IMR-90 (cell line): ENCODE measurements at regions not wholly inside any gene's neighbourhood (a gene's known extent, or its start where the extent isn't known, plus 50 kb on each side); places are given as distances from the start of the nearest gene placed in this dataset.

ENCODE experiments used
- ATAC-seq: fragments of 200-7000 bp; cut with Tn5 transposase; 2 replicates; pipeline ENCODE4 v1.9.1; 2020; ENCODE audit warnings: low read depth, mild to moderate bottlenecking, moderate library complexity
- BruUV-seq: library from RNA; stranded (reverse); fragments of 400-500 nt; replicated peaks from 2 replicates; lab custom pipeline; 2021; lab: Mats Ljungman, UMichigan
- CTCF ChIA-PET: fragments of 300-600 bp; formaldehyde crosslinking; extraction: SDS; loops from one replicate; lab custom pipeline; 2021; ENCODE audit warnings: antibody characterized with exemption; lab: Yijun Ruan, JAX
- POLR2A ChIA-PET: fragments of 300-600 bp; sonication (Branson Sonifier 250); formaldehyde crosslinking; loops from one replicate; lab custom pipeline; 2022; ENCODE audit warnings: antibody characterized with exemption; ENCODE audit not compliant: unreplicated experiment; lab: Charles Lee
- DNase-seq: peaks from one replicate; pipeline ENCODE4 v3.0.0; 2013
- H2AFZ ChIP-seq: replicated peaks from 2 replicates; pipeline ENCODE3; 2013; ENCODE audit warnings: low read length, mild to moderate bottlenecking; ENCODE audit not compliant: poor library complexity
- H2AK5ac ChIP-seq: 2 replicates; pipeline ENCODE4 v1.6.1; 2013; ENCODE audit warnings: low read depth, low read length, inconsistent platforms
- H2AK9ac ChIP-seq: replicated peaks from 2 replicates; pipeline ENCODE3; 2013; ENCODE audit warnings: mild to moderate bottlenecking, low read depth, low read length, moderate library complexity; ENCODE audit not compliant: poor library complexity
- H2BK120ac ChIP-seq: 2 replicates; pipeline ENCODE4 v1.6.1; 2013; ENCODE audit warnings: low read depth, low read length, inconsistent platforms
- H2BK15ac ChIP-seq: 3 replicates; pipeline ENCODE4 v1.6.1; 2013; ENCODE audit warnings: low read depth, low read length, inconsistent platforms
- H2BK20ac ChIP-seq: 2 replicates; pipeline ENCODE4 v1.6.1; 2013; ENCODE audit warnings: low read depth, mild to moderate bottlenecking, inconsistent platforms, low read length, moderate library complexity
- H2BK5ac ChIP-seq: 2 replicates; pipeline ENCODE4 v1.6.1; 2013; ENCODE audit warnings: mild to moderate bottlenecking, low read depth, low read length, inconsistent platforms; ENCODE audit not compliant: poor library complexity, severe bottlenecking
- H3K14ac ChIP-seq: replicated peaks from 2 replicates; pipeline ENCODE4 v1.6.1; 2013; ENCODE audit warnings: low read depth, low read length, inconsistent platforms
- H3K18ac ChIP-seq: 2 replicates; pipeline ENCODE4 v1.6.1; 2013; ENCODE audit warnings: low read depth, low read length, control low read depth
- H3K23ac ChIP-seq: 2 replicates; pipeline ENCODE4 v1.6.1; 2013; ENCODE audit warnings: low read depth, low read length, inconsistent platforms
- H3K27ac ChIP-seq: 2 replicates; pipeline ENCODE4 v1.5.1; 2013; ENCODE audit warnings: mild to moderate bottlenecking, control low read depth, low read length; ENCODE audit not compliant: insufficient read depth
- H3K27me3 ChIP-seq: 2 replicates; pipeline ENCODE4 v1.6.1; 2013; ENCODE audit warnings: low read length; ENCODE audit not compliant: control insufficient read depth, insufficient read depth
- H3K36me3 ChIP-seq: 2 replicates; pipeline ENCODE4 v1.6.1; 2013; ENCODE audit warnings: low read length, mixed read lengths; ENCODE audit not compliant: control insufficient read depth, insufficient read depth
- H3K4ac ChIP-seq: 2 replicates; pipeline ENCODE4 v1.6.1; 2013; ENCODE audit warnings: low read depth, low read length, inconsistent platforms
- H3K4me1 ChIP-seq: 2 replicates; pipeline ENCODE4 v1.6.1; 2013; ENCODE audit warnings: low read length, mixed read lengths; ENCODE audit not compliant: control insufficient read depth, insufficient read depth
- H3K4me2 ChIP-seq: 2 replicates; pipeline ENCODE4 v1.6.1; 2013; ENCODE audit warnings: low read depth, mild to moderate bottlenecking, control low read depth, low read length, moderate library complexity
- H3K4me3 ChIP-seq: 2 replicates; pipeline ENCODE4 v1.5.1; 2013; ENCODE audit warnings: low read depth, mild to moderate bottlenecking, control low read depth, low read length, moderate library complexity; ENCODE audit not compliant: insufficient read depth
- H3K56ac ChIP-seq: 2 replicates; pipeline ENCODE4 v1.6.1; 2013; ENCODE audit warnings: low read length, inconsistent platforms; ENCODE audit not compliant: insufficient read depth; ENCODE audit errors: extremely low read depth
- H3K79me1 ChIP-seq, 2 experiments: 2 replicates each; pipeline ENCODE4 v1.6.1; 2013; ENCODE audit warnings: low read length in 2 of 2, inconsistent platforms in 1 of 2, low read depth in 1 of 2
- H3K9ac ChIP-seq: 2 replicates; pipeline ENCODE4 v1.6.1; 2013; ENCODE audit warnings: low read depth, low read length, control low read depth
- H3K9me1 ChIP-seq: 2 replicates; pipeline ENCODE4 v1.6.1; 2013; ENCODE audit warnings: low read length, inconsistent platforms; ENCODE audit not compliant: insufficient read depth
- H3K9me3 ChIP-seq: 2 replicates; pipeline ENCODE4 v1.6.1; 2013; ENCODE audit warnings: low read length; ENCODE audit not compliant: control insufficient read depth, insufficient read depth
- H4K20me1 ChIP-seq: 2 replicates; pipeline ENCODE4 v1.6.1; 2013; ENCODE audit warnings: low read length, inconsistent platforms; ENCODE audit not compliant: insufficient read depth
- H4K5ac ChIP-seq: 2 replicates; pipeline ENCODE4 v1.6.1; 2013; ENCODE audit warnings: mild to moderate bottlenecking, low read depth, low read length, control low read depth
- H4K8ac ChIP-seq, 2 experiments: 2 replicates each; pipeline ENCODE4 v1.6.1; 2013; ENCODE audit warnings: low read depth in 2 of 2, low read length in 2 of 2, control low read depth in 1 of 2, inconsistent platforms in 1 of 2
- H4K91ac ChIP-seq: 2 replicates; pipeline ENCODE4 v1.6.1; 2013; ENCODE audit warnings: low read depth, low read length, inconsistent platforms; ENCODE audit not compliant: insufficient read depth
- FOS ChIP-seq: fragments of 150-350 bp; IDR thresholded peaks from 2 replicates; pipeline ENCODE4 v1.6.1; 2016; ENCODE audit warnings: low read depth, low read length
- NFE2L2 ChIP-seq: fragments of 150-350 bp; IDR thresholded peaks from 2 replicates; pipeline ENCODE4 v1.6.1; 2016; ENCODE audit warnings: low read depth, mild to moderate bottlenecking, low read length
- WGBS, 2 experiments: methylation state at CpG; one replicate each; pipeline versions ENCODE4 v1.1.5 to v1.1.7; 2013; ENCODE audit warnings: missing lambda C conversion rate in 2 of 2; ENCODE audit not compliant: insufficient read length in 1 of 2; ENCODE audit errors: extremely low coverage in 2 of 2; 5-methylcytosine and 5-hydroxymethylcytosine counted together
- dilution Hi-C: fragments of 300-500 bp; cut with HindIII; formaldehyde crosslinking; loops from one replicate; pipeline ENCODE4 v1.14.3; 2018; ENCODE audit warnings: low sequenced_read_pairs; ENCODE audit not compliant: unreplicated experiment
- in situ Hi-C: fragments of 300-500 bp; cut with MboI; formaldehyde crosslinking; loops from 3 replicates; pipeline ENCODE4 v1.14.3; 2019; ENCODE audit warnings: low sequenced_read_pairs, inconsistent platforms, mixed read lengths
- intact Hi-C: fragments of 100-400 bp; cut with micrococcal nuclease; formaldehyde crosslinking; loops from 2 replicates; pipeline ENCODE4 v1.10.0; 2022
- TF ChIP-seq, protein P1 (sequence below): fragments of 150-350 bp; IDR thresholded peaks from 2 replicates; pipeline ENCODE4 v1.6.1; 2017; ENCODE audit warnings: mild to moderate bottlenecking, antibody characterized with exemption, low read length, low read depth

DNA sequence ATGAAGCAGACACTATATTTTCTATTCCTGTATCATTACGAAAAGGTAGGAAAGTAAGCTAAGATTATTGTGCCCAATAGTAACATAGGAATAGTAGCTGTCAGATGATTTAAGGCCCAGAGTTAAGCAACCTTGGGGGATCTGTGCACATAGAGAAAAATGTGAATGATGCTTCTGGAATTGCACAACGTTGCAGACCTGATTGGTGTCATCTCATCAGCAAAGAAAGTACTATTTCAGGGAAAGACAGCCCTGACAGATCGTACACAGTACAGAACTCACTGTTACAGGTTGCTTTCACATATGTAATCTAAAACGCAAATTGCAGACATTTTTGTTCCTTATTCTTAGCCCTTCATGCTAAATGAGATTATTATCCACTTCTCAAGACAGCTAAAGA is 535.9 kb downstream of the TRIB2 start:
- H2AK9ac ChIP-seq: no peak overlapping the region
- no TSS peak for BruUV-seq
- no peaks in the 10 kb centered on the region for H3K4me1 ChIP-seq
- no peak overlapping the region for H2BK5ac ChIP-seq
- ChIA-PET POLR2A (no interaction called here), CTCF (no interaction called here)
- no peaks in the 10 kb centered on the region for H4K20me1 ChIP-seq
- in situ Hi-C loops: no loop called here
- H2AK5ac ChIP-seq: no peak overlapping the region
- H3K36me3 ChIP-seq: no peaks in the 10 kb centered on the region
- H3K27me3 ChIP-seq: no peaks in the 10 kb centered on the region
- no peak overlapping the region for H3K4ac ChIP-seq
- no peak overlapping the region for H3K14ac ChIP-seq
- intact Hi-C loops: no loop called here
- no peak overlapping the region for H4K91ac ChIP-seq
- no peak overlapping the region for H3K23ac ChIP-seq
- no peak overlapping the region for H2BK120ac ChIP-seq
- H3K9me1 ChIP-seq: no peaks in the 10 kb centered on the region
- no peaks in the 10 kb centered on the region for H3K79me1 ChIP-seq
- TF ChIP-seq, protein P1, sequence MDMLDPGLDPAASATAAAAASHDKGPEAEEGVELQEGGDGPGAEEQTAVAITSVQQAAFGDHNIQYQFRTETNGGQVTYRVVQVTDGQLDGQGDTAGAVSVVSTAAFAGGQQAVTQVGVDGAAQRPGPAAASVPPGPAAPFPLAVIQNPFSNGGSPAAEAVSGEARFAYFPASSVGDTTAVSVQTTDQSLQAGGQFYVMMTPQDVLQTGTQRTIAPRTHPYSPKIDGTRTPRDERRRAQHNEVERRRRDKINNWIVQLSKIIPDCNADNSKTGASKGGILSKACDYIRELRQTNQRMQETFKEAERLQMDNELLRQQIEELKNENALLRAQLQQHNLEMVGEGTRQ: no peak
- TF ChIP-seq FOS: no peak
- no peak for TF ChIP-seq NFE2L2
- H3K4me3 ChIP-seq: no peak overlapping the region
- no peak overlapping the region for H3K27ac ChIP-seq
- no peak overlapping the region for H4K5ac ChIP-seq
- no peak overlapping the region for H3K56ac ChIP-seq
- H3K9me3 ChIP-seq: no peaks in the 10 kb centered on the region
- ATAC-seq: no peak
- no peak overlapping the region for H3K18ac ChIP-seq
- no peak overlapping the region for H2BK20ac ChIP-seq
- dilution Hi-C loops: no loop called here
- no peak overlapping the region for H3K4me2 ChIP-seq
- WGBS, 2 experiments: no CpG with 5 or more reads among the region's 4 CpGs
- no peak overlapping the region for H3K9ac ChIP-seq
- H2AFZ ChIP-seq: no peak overlapping the region
- H2BK15ac ChIP-seq: no peak overlapping the region
- DNase-seq: no peak
- no peak overlapping the region for H4K8ac ChIP-seq
